ENCODE measurements at regions not wholly inside any gene's neighbourhood (a gene's known extent, or its start where the extent isn't known, plus 50 kb on each side); places are given as distances from the start of the nearest gene placed in this dataset.

GRCh38 chr1:8267307-8267706, 50.6 kb upstream of the SLC45A1 start:
- no peak overlapping the region for H3K27ac ChIP-seq (ENCODE audit: low read depth, low read length)
- no peaks in the 10 kb centered on the region for H4K20me1 ChIP-seq (ENCODE audit: control insufficient read depth, insufficient read depth, low read depth, low read length)
- H3K4me3 ChIP-seq (ENCODE audit: low read length) = no peak overlapping the region
- H3K36me3 ChIP-seq (ENCODE audit: control insufficient read depth, low read length) = no peaks in the 10 kb centered on the region
- H3K4me2 ChIP-seq (ENCODE audit: low read length) = no peak overlapping the region
- no peaks in the 10 kb centered on the region for H3K9me3 ChIP-seq (ENCODE audit: control insufficient read depth, insufficient read depth, low read length)
- H3F3A ChIP-seq (ENCODE audit: control insufficient read depth, insufficient read depth) = no peaks in the 10 kb centered on the region
- no peaks in the 10 kb centered on the region for H3K27me3 ChIP-seq (ENCODE audit: control insufficient read depth, low read length)
- H3K4me1 ChIP-seq (ENCODE audit: control insufficient read depth, low read length) = no peaks in the 10 kb centered on the region
- H3K9me2 ChIP-seq (replicated peaks; ENCODE audit: control insufficient read depth, low read length) = no peaks in the 10 kb centered on the region
- no peaks in the 10 kb centered on the region for H3K79me2 ChIP-seq (ENCODE audit: control insufficient read depth, low read length)
- no peak for TF ChIP-seq CTCF (IDR thresholded peaks at IDR 0.05; ENCODE audit: low read depth, low read length, poor library complexity, severe bottlenecking)

GRCh38 chr1:8266436-8267165, 51.3 kb upstream of the SLC45A1 start:
- Histone ChIP-seq H3K27ac (ENCODE audit: low read depth, low read length) (no peak overlapping the region), H3K4me3 (ENCODE audit: low read length) (no peak overlapping the region), H3K9me2 (replicated peaks; ENCODE audit: control insufficient read depth, low read length) (no peaks in the 10 kb centered on the region), H3K4me2 (ENCODE audit: low read length) (no peak overlapping the region), H4K20me1 (ENCODE audit: control insufficient read depth, insufficient read depth, low read depth, low read length) (no peaks in the 10 kb centered on the region), H3K79me2 (ENCODE audit: control insufficient read depth, low read length) (no peaks in the 10 kb centered on the region), H3K4me1 (ENCODE audit: control insufficient read depth, low read length) (no peaks in the 10 kb centered on the region), H3F3A (ENCODE audit: control insufficient read depth, insufficient read depth) (no peaks in the 10 kb centered on the region), H3K9me3 (ENCODE audit: control insufficient read depth, insufficient read depth, low read length) (no peaks in the 10 kb centered on the region), H3K27me3 (ENCODE audit: control insufficient read depth, low read length) (no peaks in the 10 kb centered on the region), H3K36me3 (ENCODE audit: control insufficient read depth, low read length) (no peaks in the 10 kb centered on the region)
- TF ChIP-seq EZH2phosphoT487 (IDR thresholded peaks at IDR 0.05; ENCODE audit: borderline replicate concordance, low read length) (no peak), CTCF (IDR thresholded peaks at IDR 0.05; ENCODE audit: low read depth, low read length, poor library complexity, severe bottlenecking) (no peak)

GRCh38 chr1:8263791-8264190, 54.1 kb upstream of the SLC45A1 start:
- no peaks in the 10 kb centered on the region for H3K27me3 ChIP-seq (ENCODE audit: control insufficient read depth, low read length)
- no peak overlapping the region for H3K4me2 ChIP-seq (ENCODE audit: low read length)
- no peaks in the 10 kb centered on the region for H3F3A ChIP-seq (ENCODE audit: control insufficient read depth, insufficient read depth)
- no peaks in the 10 kb centered on the region for H3K9me3 ChIP-seq (ENCODE audit: control insufficient read depth, insufficient read depth, low read length)
- TF ChIP-seq CTCF (IDR thresholded peaks at IDR 0.05; ENCODE audit: low read depth, low read length, poor library complexity, severe bottlenecking) (no peak), EZH2phosphoT487 (IDR thresholded peaks at IDR 0.05; ENCODE audit: borderline replicate concordance, low read length) (no peak)
- no peaks in the 10 kb centered on the region for H3K4me1 ChIP-seq (ENCODE audit: control insufficient read depth, low read length)
- no peaks in the 10 kb centered on the region for H3K79me2 ChIP-seq (ENCODE audit: control insufficient read depth, low read length)
- H3K9me2 ChIP-seq (replicated peaks; ENCODE audit: control insufficient read depth, low read length) = no peaks in the 10 kb centered on the region
- no peaks in the 10 kb centered on the region for H3K36me3 ChIP-seq (ENCODE audit: control insufficient read depth, low read length)
- no peak overlapping the region for H3K4me3 ChIP-seq (ENCODE audit: low read length)
- H3K27ac ChIP-seq (ENCODE audit: low read depth, low read length) = no peak overlapping the region
- H4K20me1 ChIP-seq (ENCODE audit: control insufficient read depth, insufficient read depth, low read depth, low read length) = no peaks in the 10 kb centered on the region
